NCI-H146 (cell line): ENCODE measurements at regions not wholly inside any gene's neighbourhood (a gene's known extent, or its start where the extent isn't known, plus 50 kb on each side); places are given as distances from the start of the nearest gene placed in this dataset.

Experiments used
- DNase-seq: peaks from one replicate; lab custom pipeline; 2025; lab: John Stamatoyannopoulos, UW

DNA sequence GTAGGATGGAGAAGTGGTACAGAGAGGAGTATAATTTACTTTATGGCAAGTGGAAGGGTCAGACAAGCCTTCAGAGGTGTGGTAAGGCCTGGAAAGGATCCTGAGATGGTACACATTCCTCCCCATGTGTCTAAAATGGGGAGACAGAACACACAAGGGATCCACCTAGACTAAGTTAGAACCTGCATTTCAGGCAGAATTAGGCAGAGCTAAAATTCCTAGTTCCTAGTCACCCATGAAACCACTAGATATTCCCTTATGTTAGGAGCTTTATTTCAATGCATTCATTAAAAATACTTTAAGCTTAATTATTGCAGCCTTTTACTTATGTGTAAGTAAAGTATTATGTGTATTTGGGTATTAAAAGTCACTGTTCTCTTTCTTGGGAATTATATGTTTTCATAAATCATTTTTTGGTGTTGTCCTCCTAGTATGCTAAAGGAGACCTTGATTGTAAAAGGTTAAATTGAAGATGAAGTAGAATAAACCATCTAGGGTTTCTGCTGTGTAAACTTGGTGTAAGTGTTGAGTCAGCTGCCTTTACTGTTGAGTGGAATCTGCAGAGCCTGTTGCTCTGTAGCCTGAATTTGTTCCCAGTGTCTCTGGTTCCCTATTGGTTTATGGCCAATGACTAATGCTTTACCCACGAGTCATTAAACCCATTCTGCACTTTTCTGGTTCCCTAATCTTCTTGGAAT lies 423.2 kb downstream of the ATP23 start:
- no peak for DNase-seq

DNA sequence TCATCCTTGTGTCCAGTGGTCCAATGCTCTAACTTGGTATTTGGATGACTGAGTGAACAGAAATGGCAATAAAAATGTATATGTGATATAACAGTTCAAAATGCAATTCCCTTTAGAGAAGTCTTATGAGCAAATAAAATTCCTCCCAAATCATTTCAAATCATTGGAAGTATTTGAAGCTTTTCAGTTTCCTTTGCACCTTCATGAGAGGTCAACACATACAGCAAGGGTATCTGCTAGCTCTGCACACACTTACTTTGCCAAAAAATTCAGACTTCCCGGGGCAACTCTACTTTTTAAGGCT lies 423.7 kb downstream of the ATP23 start:
- DNase-seq = no peak

DNA sequence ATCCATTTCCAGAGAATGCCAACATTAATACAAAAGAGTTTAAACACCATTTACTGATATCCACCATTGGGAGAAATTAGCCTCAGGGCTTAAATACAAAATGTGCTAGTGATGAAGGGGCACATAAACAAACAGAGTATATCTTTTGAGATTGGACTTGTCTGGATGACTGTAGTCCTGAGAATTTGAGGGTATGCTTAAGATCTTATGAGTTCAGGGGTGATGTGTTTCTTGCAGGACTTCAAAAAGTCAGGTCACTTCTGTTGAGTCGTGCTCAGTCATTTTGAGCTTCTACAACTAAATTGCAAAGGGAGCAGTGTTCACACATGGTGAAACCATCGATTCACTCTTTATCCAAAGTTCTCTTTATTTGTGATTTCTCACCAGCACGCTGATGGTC lies 425.7 kb downstream of the ATP23 start:
- DNase-seq = peak; percentile 77

GRCh38 chr12:58368001-58368400 lies 426.6 kb downstream of the ATP23 start:
- peak; percentile 16 for DNase-seq

- DNase-seq = no peak
These were observed 428.2 kb downstream of the ATP23 start for GRCh38 chr12:58369576-58369975.

DNA sequence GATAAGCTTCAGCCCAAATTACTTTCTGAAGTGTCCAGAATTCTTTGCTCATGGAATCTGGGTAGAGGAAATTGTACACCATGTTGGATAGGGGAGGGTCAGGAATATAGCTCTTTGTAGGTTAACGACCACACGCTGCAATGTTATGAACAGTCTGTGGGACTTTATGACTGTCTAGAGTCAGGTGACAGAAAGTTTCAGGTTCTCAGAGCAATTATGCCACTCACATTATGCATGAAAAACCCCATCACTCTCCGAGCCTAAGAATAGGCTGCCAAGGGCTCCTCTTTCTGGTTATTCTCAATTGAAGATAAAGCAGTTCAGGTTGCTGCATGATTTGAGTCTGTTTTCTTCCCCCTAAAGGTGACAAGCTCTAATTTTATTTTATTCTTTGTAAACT lies 430.9 kb downstream of the ATP23 start:
- DNase-seq = no peak

DNA sequence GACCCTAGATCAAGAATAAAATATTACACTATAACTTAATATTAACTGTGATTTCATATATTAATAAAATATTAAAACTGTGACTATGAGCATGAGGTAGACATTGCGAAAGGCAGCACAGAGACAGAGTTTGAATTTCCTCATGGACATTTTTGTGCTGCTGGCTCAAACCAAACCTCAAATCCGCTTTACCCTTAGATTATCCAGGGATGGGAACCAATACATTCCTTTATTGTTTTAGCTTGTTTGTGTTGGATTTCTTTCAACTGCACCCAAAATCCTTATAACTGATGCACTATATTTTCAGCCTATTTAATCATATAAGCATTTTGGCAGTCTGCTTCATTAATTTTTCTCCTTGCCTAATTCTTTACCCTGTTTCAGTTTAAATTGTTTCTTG lies 436.7 kb downstream of the ATP23 start:
- no peak for DNase-seq

DNA sequence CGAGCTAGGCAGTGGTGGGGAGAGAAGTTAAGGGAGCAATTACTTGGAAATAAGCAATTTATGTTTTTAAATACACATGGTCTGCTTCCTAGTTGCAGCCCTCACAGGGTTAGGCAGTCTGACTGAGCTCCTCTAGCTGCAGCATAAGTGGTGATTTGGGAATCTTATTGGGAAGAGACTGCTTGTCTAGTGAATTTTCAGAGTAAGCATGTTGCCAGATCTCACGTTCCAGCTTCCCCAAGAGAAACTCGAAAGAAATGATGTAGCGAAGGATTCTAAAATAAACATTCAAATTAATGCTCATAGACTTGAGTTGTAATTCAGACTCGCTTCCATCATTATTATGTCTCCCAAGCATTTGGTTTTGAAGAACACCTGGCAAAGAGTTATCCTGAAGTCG lies 440.2 kb downstream of the ATP23 start:
- no peak for DNase-seq

- DNase-seq = no peak
These were observed 442.8 kb downstream of the ATP23 start for GRCh38 chr12:58384196-58384595.

DNA sequence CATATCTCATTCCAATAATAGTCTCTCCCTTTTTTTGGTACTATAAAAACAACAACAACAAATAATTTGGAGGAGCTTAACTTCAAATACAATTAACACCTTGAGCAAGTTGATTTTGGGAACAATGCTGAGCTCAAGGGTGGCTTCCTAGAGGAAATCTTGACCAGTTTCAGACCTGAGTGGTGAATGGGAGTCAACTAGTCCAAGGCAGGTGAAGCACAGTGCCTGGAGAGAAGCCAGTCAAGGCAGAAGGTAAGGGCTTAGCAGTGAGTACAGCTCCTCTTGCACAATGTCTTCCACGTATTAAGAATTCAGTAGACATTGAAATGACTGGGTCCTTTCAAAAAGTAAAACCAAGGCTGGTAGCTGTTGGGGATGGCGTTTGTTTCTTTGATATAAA lies 444.8 kb downstream of the ATP23 start:
- DNase-seq = no peak

- no peak for DNase-seq
These were observed 445.8 kb downstream of the ATP23 start for GRCh38 chr12:58387199-58387598.

DNA sequence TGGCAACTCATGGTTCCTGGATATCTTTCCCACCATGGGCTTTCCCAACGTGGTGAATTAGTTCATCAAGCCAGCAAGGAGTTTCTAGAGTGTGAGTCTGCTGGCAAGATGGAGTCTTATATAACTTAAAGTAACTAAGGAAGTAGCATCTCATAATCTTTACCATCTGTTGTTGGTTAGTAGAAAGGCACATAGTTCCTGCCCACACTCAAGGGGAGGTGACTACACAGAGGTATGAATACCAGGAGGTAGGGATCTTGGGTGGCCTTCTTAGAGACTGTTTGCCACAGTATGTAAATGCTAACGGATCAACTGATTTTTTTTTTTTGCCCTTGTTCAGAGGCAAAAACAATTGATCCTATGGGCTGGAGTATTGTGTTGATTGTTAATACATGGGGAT lies 446.9 kb downstream of the ATP23 start:
- DNase-seq = no peak

DNA sequence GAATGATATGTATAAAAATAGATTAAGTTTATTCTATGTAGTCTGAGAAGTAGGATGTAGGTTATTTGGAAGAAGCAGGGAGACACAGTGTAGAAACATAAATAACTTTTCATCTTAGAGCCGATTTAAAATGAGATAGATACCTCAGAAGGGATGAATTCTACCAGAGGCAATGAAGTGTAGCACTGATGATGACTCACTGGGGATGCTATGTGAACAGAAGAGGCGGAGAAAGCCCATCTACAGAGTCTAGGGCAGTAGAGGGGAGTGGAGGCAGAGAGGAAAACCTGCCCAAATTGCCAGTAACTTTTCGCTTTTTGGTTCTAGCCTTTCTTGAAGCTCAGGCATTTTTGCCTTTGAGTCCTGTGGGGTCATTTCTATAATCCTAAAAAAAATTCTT lies 451.8 kb downstream of the ATP23 start:
- no peak for DNase-seq

- no peak for DNase-seq
These were observed 453.7 kb downstream of the ATP23 start for GRCh38 chr12:58395056-58395455.

- DNase-seq = no peak
These were observed 454.1 kb downstream of the ATP23 start for GRCh38 chr12:58395470-58395869.

DNA sequence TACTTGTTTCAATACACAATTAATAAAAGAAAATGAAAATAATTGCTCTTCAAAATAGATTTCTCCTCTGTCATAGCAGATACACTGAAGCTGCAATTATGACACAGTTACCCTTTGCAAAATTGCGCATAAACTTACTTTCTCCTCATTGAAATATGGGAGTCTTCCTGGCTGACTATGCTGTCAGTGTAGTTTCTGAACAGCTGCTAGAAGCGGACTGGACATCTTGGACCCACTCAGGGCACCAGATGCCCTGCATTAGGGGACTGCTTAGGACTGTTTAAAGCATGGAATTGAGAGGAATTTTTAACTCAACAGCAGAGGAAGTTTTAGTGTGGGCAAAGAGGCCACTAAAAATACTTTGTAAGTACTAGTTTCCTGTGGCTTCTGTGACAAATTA lies 454.9 kb downstream of the ATP23 start:
- DNase-seq = no peak

- no peak for DNase-seq
These were observed 464.0 kb downstream of the ATP23 start for GRCh38 chr12:58405363-58405762.

- DNase-seq = no peak
These were observed 467.1 kb downstream of the ATP23 start for GRCh38 chr12:58408516-58408915.

GRCh38 chr12:58412461-58413060 lies 471.2 kb downstream of the ATP23 start:
- DNase-seq = no peak

GRCh38 chr12:58413794-58414193 lies 472.4 kb downstream of the ATP23 start:
- no peak for DNase-seq

GRCh38 chr12:58414398-58414871 lies 473.1 kb downstream of the ATP23 start:
- no peak for DNase-seq

DNA sequence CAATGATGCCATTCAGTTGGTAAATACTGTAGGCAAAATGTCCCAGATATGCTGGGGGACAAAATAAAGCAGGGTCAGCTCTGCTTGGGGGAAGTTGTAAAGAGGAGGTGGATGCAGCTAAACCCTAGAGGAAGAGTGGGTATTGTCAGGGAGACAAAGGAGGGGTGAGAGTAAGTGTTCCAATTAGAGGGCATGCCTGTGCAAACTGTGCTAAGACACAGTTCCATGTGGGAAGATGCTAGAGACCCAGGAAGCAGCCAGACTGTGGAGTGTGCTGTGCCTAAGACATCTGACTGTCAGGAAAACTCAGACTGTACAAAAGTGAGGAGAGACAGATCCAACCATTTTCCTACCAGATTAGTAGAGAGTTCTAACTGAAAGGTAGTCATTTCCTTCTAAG lies 474.3 kb downstream of the ATP23 start:
- DNase-seq = peak; percentile 10

DNA sequence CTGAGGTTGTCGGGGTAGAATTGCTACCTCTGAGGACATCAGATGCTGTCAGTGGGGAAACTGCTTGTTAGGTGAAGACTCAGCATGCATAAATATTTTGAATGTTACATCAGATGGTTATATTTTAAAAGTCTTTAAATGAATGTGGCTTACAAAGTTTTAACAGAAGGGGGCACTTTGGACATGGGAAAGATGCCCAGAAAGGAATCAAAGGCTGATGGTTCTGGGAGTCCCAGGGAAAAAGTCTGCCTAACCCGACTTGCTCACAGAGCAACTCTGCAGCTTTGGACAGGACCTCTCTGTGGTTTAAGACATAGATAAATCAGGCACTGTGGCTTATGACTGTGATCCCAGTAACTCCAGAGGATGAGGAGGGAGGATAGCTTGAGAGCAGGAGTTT lies 474.9 kb downstream of the ATP23 start:
- DNase-seq = peak; percentile 16

- DNase-seq = no peak
These were observed 477.9 kb downstream of the ATP23 start for GRCh38 chr12:58419196-58419760.
